ENCODE measurements at regions not wholly inside any gene's neighbourhood (a gene's known extent, or its start where the extent isn't known, plus 50 kb on each side); places are given as distances from the start of the nearest gene placed in this dataset.

GRCh38 chr20:56766528-56766927 lies 137.4 kb downstream of the TFAP2C start:
- TF ChIP-seq CTCF (IDR thresholded peaks at IDR 0.05 in 2 of 3, conservative IDR thresholded peaks at IDR 0.05 in 1 of 3; ENCODE audit: borderline replicate concordance in 1 of 3, insufficient read depth in 1 of 3, low read depth in 2 of 3, low read length in 2 of 3) (no peak), POLR2A (IDR thresholded peaks at IDR 0.05; ENCODE audit: borderline replicate concordance, extremely low read depth, insufficient read depth, insufficient read length) (no peak), ZFX (IDR thresholded peaks at IDR 0.05) (no peak), JUND (IDR thresholded peaks at IDR 0.05) (no peak), YY1 (IDR thresholded peaks at IDR 0.05; ENCODE audit: extremely low read depth, insufficient replicate concordance, low read depth, low read length) (no peak)
